HFF-Myc (cell line): ENCODE measurements at regions not wholly inside any gene's neighbourhood (a gene's known extent, or its start where the extent isn't known, plus 50 kb on each side); places are given as distances from the start of the nearest gene placed in this dataset.

Source experiments
- DNase-seq: peaks from one replicate; pipeline ENCODE4 v3.0.0-alpha.2; 2011; ENCODE audit warnings: low read depth; ENCODE audit errors: extremely low read depth
- H3K4me3 ChIP-seq: replicated peaks from 2 replicates; pipeline ENCODE4 v1.5.1; 2011; ENCODE audit warnings: low read depth, mild to moderate bottlenecking, control low read depth, low read length
- CTCF ChIP-seq: IDR thresholded peaks from 2 replicates; pipeline ENCODE4 v1.5.1; 2012; ENCODE audit warnings: mild to moderate bottlenecking, low read depth, low read length, control low read depth; ENCODE audit errors: missing control alignments

DNA sequence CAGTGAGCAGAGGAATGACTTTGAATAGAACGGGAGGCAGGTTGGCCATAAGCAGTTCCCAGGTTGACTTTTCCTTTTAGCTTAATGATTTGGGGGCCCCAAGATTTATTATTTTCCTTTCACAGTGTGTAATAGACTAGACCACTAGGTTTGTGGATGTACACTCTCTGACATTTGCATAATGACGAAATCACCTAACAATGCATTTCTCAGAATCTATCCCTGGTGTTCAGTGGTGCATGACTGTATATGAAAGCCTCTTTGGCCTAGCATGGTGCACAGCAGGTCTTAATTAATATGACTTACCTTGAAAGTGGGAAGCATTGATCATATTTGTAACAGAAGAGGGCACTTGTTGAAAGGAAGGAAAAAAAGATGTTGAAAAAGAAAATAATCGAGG lies 761.9 kb downstream of the TYW1 start:
- no peak overlapping the region for H3K4me3 ChIP-seq
- DNase-seq: no peak
- TF ChIP-seq CTCF: no peak

- H3K4me3 ChIP-seq: no peak overlapping the region
- TF ChIP-seq CTCF: no peak
Measured at GRCh38 chr7:67760971-67761370, 764.3 kb downstream of the TYW1 start.

DNA sequence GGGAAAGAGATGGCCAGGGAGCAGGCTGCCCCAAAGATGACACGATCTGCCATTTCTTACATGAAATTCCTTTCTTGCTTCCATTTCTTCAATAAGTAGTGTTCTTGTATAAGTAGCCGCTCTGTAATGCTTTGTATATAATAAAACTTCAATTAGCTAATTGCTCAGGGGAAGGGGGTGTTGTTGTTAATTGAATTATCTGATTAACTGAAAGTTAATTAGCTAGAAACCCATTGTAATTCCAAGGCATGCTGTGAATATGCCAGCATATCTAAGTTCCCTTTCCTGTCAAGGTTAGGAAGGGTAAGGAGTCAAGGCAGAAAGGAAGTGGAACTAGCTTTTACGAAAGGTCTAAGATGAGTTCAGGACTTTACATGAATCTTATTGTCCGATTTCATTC lies 765.9 kb downstream of the TYW1 start:
- H3K4me3 ChIP-seq: no peak overlapping the region
- DNase-seq: no peak
- TF ChIP-seq CTCF: no peak

More at GRCh38 chr7:67760971-67761370, 764.3 kb downstream of the TYW1 start:
- no peak for DNase-seq

DNA sequence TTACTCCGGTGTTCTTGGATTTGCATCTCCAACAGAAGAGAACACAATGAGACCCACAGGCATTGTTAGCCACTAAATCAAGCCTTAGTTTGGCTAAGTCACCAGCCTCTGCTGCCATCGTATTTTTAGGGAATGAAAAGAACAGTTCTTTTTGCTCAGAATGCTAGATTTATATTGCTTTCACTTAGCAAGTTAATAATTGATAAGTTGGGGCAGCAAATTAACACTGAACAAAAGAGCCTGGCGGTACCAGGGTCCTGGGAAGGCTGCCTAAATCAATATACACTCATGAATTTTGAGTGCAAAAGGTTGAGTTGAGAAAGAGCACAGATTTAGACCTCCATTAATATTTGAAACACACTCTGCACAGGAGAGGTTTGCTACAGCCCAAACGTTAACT lies 767.7 kb downstream of the TYW1 start:
- H3K4me3 ChIP-seq: no peak overlapping the region
- no peak for DNase-seq
- TF ChIP-seq CTCF: no peak

- H3K4me3 ChIP-seq: no peak overlapping the region
- DNase-seq: no peak
- TF ChIP-seq CTCF: no peak
Measured at GRCh38 chr7:67765481-67766175, 769.0 kb downstream of the TYW1 start.

GRCh38 chr7:67766906-67767410 lies 770.3 kb downstream of the TYW1 start:
- no peak overlapping the region for H3K4me3 ChIP-seq
- DNase-seq: no peak
- TF ChIP-seq CTCF: no peak
